H1 (cell line): ENCODE measurements at regions not wholly inside any gene's neighbourhood (a gene's known extent, or its start where the extent isn't known, plus 50 kb on each side); places are given as distances from the start of the nearest gene placed in this dataset.

Experiments used
- CTCF ChIA-PET: fragments of 300-600 bp; sonication (Branson Sonifier 250); formaldehyde crosslinking; loops from one replicate; lab custom pipeline; 2021; ENCODE audit not compliant: partially characterized antibody; lab: Charles Lee
- POLR2A ChIA-PET: fragments of 300-600 bp; sonication (Branson Sonifier 250); formaldehyde crosslinking; loops from one replicate; lab custom pipeline; 2021; ENCODE audit warnings: inconsistent platforms; ENCODE audit not compliant: partially characterized antibody; lab: Charles Lee
- DNase-seq, 2 experiments: peaks; one replicate each; pipeline versions ENCODE4 v3.0.0 to v3.0.0-alpha.2; 2010 to 2022; ENCODE audit warnings: low spot score in 2 of 2, low read depth in 1 of 2, mixed read lengths in 1 of 2
- FAIRE-seq: peaks from 2 replicates; lab custom pipeline; 2011; peaks lifted over from hg19 to GRCh38; lab: Jason Lieb, UNC
- H2AFZ ChIP-seq: 2 replicates; pipeline ENCODE4 v1.8.1; 2012; ENCODE audit warnings: low read length, inconsistent platforms
- H2AK5ac ChIP-seq: 2 replicates; pipeline ENCODE4 v1.6.1; 2013; ENCODE audit warnings: low read depth, low read length
- H2BK120ac ChIP-seq: replicated peaks from 2 replicates; pipeline ENCODE3; 2013; ENCODE audit warnings: low read depth, low read length, inconsistent platforms
- H2BK12ac ChIP-seq: 2 replicates; pipeline ENCODE4 v1.6.1; 2013; ENCODE audit warnings: low read depth, low read length
- H2BK15ac ChIP-seq: 2 replicates; pipeline ENCODE4 v1.6.1; 2013; ENCODE audit warnings: low read length
- H2BK20ac ChIP-seq: 2 replicates; pipeline ENCODE4 v1.6.1; 2013; ENCODE audit warnings: low read length
- H2BK5ac ChIP-seq: 2 replicates; pipeline ENCODE4 v1.6.1; 2013; ENCODE audit warnings: low read depth, low read length
- H3K14ac ChIP-seq: 2 replicates; pipeline ENCODE4 v1.6.1; 2013; ENCODE audit warnings: inconsistent platforms; ENCODE audit not compliant: insufficient read length
- H3K18ac ChIP-seq: 2 replicates; pipeline ENCODE4 v1.6.1; 2013; ENCODE audit warnings: low read length; ENCODE audit errors: extremely low read depth
- H3K23ac ChIP-seq: 2 replicates; pipeline ENCODE4 v1.6.1; 2013; ENCODE audit warnings: inconsistent platforms; ENCODE audit not compliant: insufficient read length
- H3K23me2 ChIP-seq: 2 replicates; pipeline ENCODE4 v1.6.1; 2013; ENCODE audit warnings: low read depth, low read length
- H3K27ac ChIP-seq: 2 replicates; pipeline ENCODE4 v1.6.1; 2011; ENCODE audit warnings: low read depth, low read length, inconsistent platforms
- H3K27me3 ChIP-seq, 4 experiments: replicated peaks in 1 of 4; 1 replicate in 1 of 4; 2 replicates in 3 of 4; pipeline versions ENCODE4 v1.6.1 to v1.8.1; 2011 to 2013; ENCODE audit warnings: low read length in 3 of 4, mild to moderate bottlenecking in 3 of 4, inconsistent platforms in 2 of 4, mixed read lengths in 2 of 4, moderate library complexity in 1 of 4; ENCODE audit not compliant: control insufficient read depth in 3 of 4, insufficient read depth in 3 of 4; ENCODE audit errors: extremely low read depth in 1 of 4
- H3K36me3 ChIP-seq, 4 experiments: 2 replicates each; pipeline versions ENCODE4 v1.6.1 to v1.8.1; 2011 to 2013; ENCODE audit warnings: mild to moderate bottlenecking in 4 of 4, low read length in 3 of 4, moderate library complexity in 2 of 4, control low read depth in 1 of 4, inconsistent platforms in 1 of 4; ENCODE audit not compliant: insufficient read depth in 4 of 4, control insufficient read depth in 2 of 4
- H3K4ac ChIP-seq: replicated peaks from 2 replicates; pipeline ENCODE3; 2013; ENCODE audit warnings: low read length, low read depth, mixed read lengths, inconsistent platforms; ENCODE audit not compliant: insufficient read length
- H3K4me1 ChIP-seq, 4 experiments: replicated peaks in 1 of 4; 1 replicate in 1 of 4; 2 replicates in 3 of 4; pipeline versions ENCODE4 v1.6.1 to v1.8.1; 2011 to 2013; ENCODE audit warnings: low read length in 3 of 4, inconsistent platforms in 2 of 4, mixed read lengths in 1 of 4; ENCODE audit not compliant: insufficient read depth in 4 of 4, control insufficient read depth in 3 of 4
- H3K4me2 ChIP-seq, 2 experiments: 2 replicates each; pipeline versions ENCODE4 v1.6.1 to v1.8.1; 2011 to 2013; ENCODE audit warnings: low read depth in 2 of 2, low read length in 2 of 2, control low read depth in 1 of 2, inconsistent platforms in 1 of 2, mild to moderate bottlenecking in 1 of 2; ENCODE audit not compliant: insufficient read depth in 1 of 2
- H3K4me3 ChIP-seq, 4 experiments: fragments of 200-600, 300-600 bp in 1 of 4; sonication (generic), shearing (Covaris generic), sonication (Bioruptor Twin) in 1 of 4; 2 replicates each; pipeline versions ENCODE4 v1.5.1 to v1.8.1; 2011 to 2016; ENCODE audit warnings: low read length in 4 of 4, low read depth in 3 of 4, control low read depth in 2 of 4, inconsistent platforms in 2 of 4, mild to moderate bottlenecking in 2 of 4, mixed read lengths in 1 of 4, moderate library complexity in 1 of 4; ENCODE audit not compliant: insufficient read depth in 2 of 4; ENCODE audit errors: extremely low read depth in 1 of 4
- H3K56ac ChIP-seq: replicated peaks from 2 replicates; pipeline ENCODE3; 2013; ENCODE audit warnings: low read depth, mild to moderate bottlenecking, mixed read lengths, low read length, inconsistent platforms; ENCODE audit not compliant: insufficient read length
- H3K79me1 ChIP-seq: 2 replicates; pipeline ENCODE4 v1.6.1; 2013; ENCODE audit warnings: low read depth, low read length, control low read depth
- H3K79me2 ChIP-seq, 2 experiments: 2 replicates each; pipeline versions ENCODE4 v1.6.1 to v1.8.1; 2012 to 2013; ENCODE audit warnings: low read length in 2 of 2, mild to moderate bottlenecking in 2 of 2, inconsistent platforms in 1 of 2; ENCODE audit not compliant: insufficient read depth in 2 of 2, control insufficient read depth in 1 of 2
- H3K9ac ChIP-seq, 4 experiments: replicated peaks in 1 of 4; 1 replicate in 1 of 4; 2 replicates in 3 of 4; pipeline versions ENCODE4 v1.6.1 to v1.8.1; 2011 to 2013; ENCODE audit warnings: low read depth in 3 of 4, low read length in 3 of 4, control low read depth in 2 of 4, mild to moderate bottlenecking in 2 of 4, moderate library complexity in 2 of 4, inconsistent platforms in 1 of 4; ENCODE audit errors: extremely low read depth in 1 of 4
- H3K9me3 ChIP-seq, 2 experiments: 2 replicates each; pipeline versions ENCODE4 v1.6.1 to v1.8.1; 2012 to 2013; ENCODE audit warnings: mild to moderate bottlenecking in 2 of 2, moderate library complexity in 2 of 2, control low read depth in 1 of 2, inconsistent platforms in 1 of 2, low read depth in 1 of 2, low read length in 1 of 2, mixed read lengths in 1 of 2; ENCODE audit not compliant: insufficient read depth in 2 of 2
- H4K20me1 ChIP-seq, 2 experiments: replicated peaks in 1 of 2; 2 replicates each; pipeline versions ENCODE3 to v1.8.1; 2011 to 2013; ENCODE audit warnings: inconsistent platforms in 2 of 2, low read length in 2 of 2, mild to moderate bottlenecking in 1 of 2; ENCODE audit not compliant: insufficient read depth in 2 of 2, control insufficient read depth in 1 of 2
- H4K5ac ChIP-seq: 2 replicates; pipeline ENCODE4 v1.6.1; 2013; ENCODE audit warnings: low read length, low read depth, mixed read lengths, inconsistent platforms; ENCODE audit not compliant: insufficient read length
- H4K8ac ChIP-seq: 2 replicates; pipeline ENCODE4 v1.8.0; 2013; ENCODE audit warnings: mild to moderate bottlenecking, moderate library complexity, low read length, inconsistent platforms; ENCODE audit not compliant: insufficient read depth; ENCODE audit errors: extremely low read depth
- H4K91ac ChIP-seq: replicated peaks from 2 replicates; pipeline ENCODE3; 2013; ENCODE audit warnings: low read length, mixed read lengths, inconsistent platforms; ENCODE audit not compliant: insufficient read length
- EZH2 ChIP-seq: fragments of 200-600 bp; sonication (generic); IDR thresholded peaks from 2 replicates; pipeline ENCODE4 v1.7.1; 2012; ENCODE audit warnings: low read depth, mild to moderate bottlenecking, moderate library complexity, low read length, inconsistent platforms; ENCODE audit not compliant: severe bottlenecking
- JUN ChIP-seq: IDR thresholded peaks from 2 replicates; pipeline ENCODE4 v1.6.1; 2011; ENCODE audit warnings: low read depth, mild to moderate bottlenecking, improper control_type of control experiment, low read length
- POU5F1 ChIP-seq: IDR thresholded peaks from 2 replicates; pipeline ENCODE4 v1.6.1; 2011; ENCODE audit warnings: low read depth, mild to moderate bottlenecking, low read length, moderate library complexity
- SIN3A ChIP-seq, 2 experiments: IDR thresholded peaks in 1 of 2; conservative IDR thresholded peaks in 1 of 2; 2 replicates each; pipeline ENCODE4 v1.6.1; 2011 to 2012; ENCODE audit warnings: low read length in 2 of 2, improper control_type of control experiment in 1 of 2, low read depth in 1 of 2, mild to moderate bottlenecking in 1 of 2
- SIX5 ChIP-seq: IDR thresholded peaks from 2 replicates; pipeline ENCODE4 v1.6.1; 2011; ENCODE audit warnings: mild to moderate bottlenecking, low read depth, low read length
- SP1 ChIP-seq: IDR thresholded peaks from 2 replicates; pipeline ENCODE4 v1.6.1; 2011; ENCODE audit warnings: low read depth, low read length
- TBP ChIP-seq: IDR thresholded peaks from 2 replicates; pipeline ENCODE4 v1.6.1; 2011; ENCODE audit warnings: low read depth, low read length, improper control_type of control experiment
- YY1 ChIP-seq: IDR thresholded peaks from 2 replicates; pipeline ENCODE4 v1.6.1; 2011; ENCODE audit warnings: low read depth, mild to moderate bottlenecking, low read length
- ZNF274 ChIP-seq: IDR thresholded peaks from 2 replicates; pipeline ENCODE4 v1.7.0; 2012; ENCODE audit warnings: low read length, borderline replicate concordance; ENCODE audit errors: extremely low read depth
- WGBS, 2 experiments: shearing (Covaris generic) in 1 of 2; methylation state at CpG; one replicate each; pipeline versions ENCODE4 v1.1.6 to v1.1.7; 2013 to 2015; ENCODE audit warnings: low lambda C conversion rate in 2 of 2, mixed read lengths in 2 of 2, inconsistent platforms in 1 of 2, low coverage in 1 of 2, missing lambda C conversion rate in 1 of 2; ENCODE audit not compliant: insufficient replicate concordance in 2 of 2, insufficient coverage in 1 of 2, insufficient read length in 1 of 2; ENCODE audit errors: extremely low coverage in 1 of 2, missing lambda C conversion rate in 1 of 2; 5-methylcytosine and 5-hydroxymethylcytosine counted together

GRCh38 chr2:53407363-53408080 lies 360.1 kb upstream of the CHAC2 start:
- Histone ChIP-seq H3K27me3 (no peaks in the 10 kb centered on the region), H3K9ac (no peak overlapping the region), H3K79me2 (no peaks in the 10 kb centered on the region), H2BK20ac (no peak overlapping the region)
- DNase-seq: no peak
- TF ChIP-seq YY1 (no peak), ZNF274 (no peak), POU5F1 (no peak), SIN3A (conservative IDR thresholded peaks at IDR 0.05 in 1 of 2, IDR thresholded peaks at IDR 0.05 in 1 of 2; ENCODE audit: low read depth in 1 of 2, low read length in 2 of 2) (no peak), SIX5 (no peak), SP1 (no peak), JUN (no peak), TBP (no peak), EZH2 (no peak)
- TF ChIP-seq, all 59 proteins: peak for 0
- H3K23ac ChIP-seq: no peak overlapping the region
- WGBS, 2 experiments: 89 to 100% methylated on average over 1 to 6 of the region's 6 CpGs
- no peak overlapping the region for H3K18ac ChIP-seq
- ChIA-PET CTCF (interaction anchor here (0.6 to 0.9 kb wide), 2 partner anchors 15 to 370 kb away, joined by 3 to 4 read pairs; no protein-coding TSS in a partner anchor), POLR2A (no interaction called here)
- H4K8ac ChIP-seq: no peak overlapping the region
- no peak overlapping the region for H2AK5ac ChIP-seq
- no peak overlapping the region for H2BK15ac ChIP-seq
- H3K27ac ChIP-seq: no peak overlapping the region
- H2BK5ac ChIP-seq: no peak overlapping the region
- no peaks in the 10 kb centered on the region for H3K79me1 ChIP-seq
- peaks cover 3 to 8% of the 10 kb centered on the region in 2 experiments; a peak in 1 of 4 replicates for H3K9me3 ChIP-seq
- no peak overlapping the region for H3K4me3 ChIP-seq
- no peak overlapping the region for H2BK12ac ChIP-seq
- H3K4me2 ChIP-seq: no peak overlapping the region
- H2BK120ac ChIP-seq: no peak overlapping the region
- no peaks in the 10 kb centered on the region for H3K4me1 ChIP-seq
- H4K20me1 ChIP-seq: no peaks in the 10 kb centered on the region
- no peak overlapping the region for H3K4ac ChIP-seq
- no peaks in the 10 kb centered on the region for H3K36me3 ChIP-seq
- H2AFZ ChIP-seq: no peak overlapping the region
- no peaks in the 10 kb centered on the region for H3K23me2 ChIP-seq
- no peak overlapping the region for H3K56ac ChIP-seq
- H4K5ac ChIP-seq: no peak overlapping the region
- no peak overlapping the region for H4K91ac ChIP-seq
- H3K14ac ChIP-seq: no peak overlapping the region
- no peak for FAIRE-seq
